Dedifferentiated amniotic fluid mesenchymal stem cell (primary cell): ENCODE measurements at regions not wholly inside any gene's neighbourhood (a gene's known extent, or its start where the extent isn't known, plus 50 kb on each side); places are given as distances from the start of the nearest gene placed in this dataset.

Experiments used
- DNase-seq: peaks from one replicate; pipeline ENCODE4 v3.0.0-alpha.2; 2016; ENCODE audit errors: extremely low spot score

GRCh38 chr3:104553121-104553520, 813.6 kb upstream of the ALCAM start:
- no peak for DNase-seq

GRCh38 chr3:104554425-104554824, 812.3 kb upstream of the ALCAM start:
- DNase-seq: no peak

- DNase-seq: no peak
Observed at GRCh38 chr3:104555728-104556127, 811.0 kb upstream of the ALCAM start.

GRCh38 chr3:104556372-104557078, 810.2 kb upstream of the ALCAM start:
- peak; percentile 46 for DNase-seq

- no peak for DNase-seq
Observed at GRCh38 chr3:104561324-104561723, 805.4 kb upstream of the ALCAM start.

- DNase-seq: no peak
Observed at GRCh38 chr3:104564045-104564643, 802.6 kb upstream of the ALCAM start.

GRCh38 chr3:104566054-104566453, 800.7 kb upstream of the ALCAM start:
- no peak for DNase-seq

- no peak for DNase-seq
Observed at GRCh38 chr3:104575634-104576033, 791.1 kb upstream of the ALCAM start.

GRCh38 chr3:104578558-104578957, 788.2 kb upstream of the ALCAM start:
- DNase-seq: no peak

GRCh38 chr3:104582092-104582491, 784.6 kb upstream of the ALCAM start:
- no peak for DNase-seq

- no peak for DNase-seq
Observed at GRCh38 chr3:104584682-104585081, 782.0 kb upstream of the ALCAM start.

- no peak for DNase-seq
Observed at GRCh38 chr3:104586344-104586743, 780.4 kb upstream of the ALCAM start.

- no peak for DNase-seq
Observed at GRCh38 chr3:104588442-104588841, 778.3 kb upstream of the ALCAM start.

- DNase-seq: no peak
Observed at GRCh38 chr3:104591776-104592175, 774.9 kb upstream of the ALCAM start.

- DNase-seq: no peak
Observed at GRCh38 chr3:104594491-104594890, 772.2 kb upstream of the ALCAM start.

GRCh38 chr3:104596054-104596453, 770.7 kb upstream of the ALCAM start:
- no peak for DNase-seq

GRCh38 chr3:104596551-104596950, 770.2 kb upstream of the ALCAM start:
- peak; percentile 30 for DNase-seq

- DNase-seq: no peak
Observed at GRCh38 chr3:104598848-104599511, 767.7 kb upstream of the ALCAM start.

- peak; percentile 46 for DNase-seq
Observed at GRCh38 chr3:104604326-104605010, 762.2 kb upstream of the ALCAM start.

GRCh38 chr3:104606812-104607211, 759.9 kb upstream of the ALCAM start:
- DNase-seq: no peak

- DNase-seq: no peak
Observed at GRCh38 chr3:104610730-104611652, 755.7 kb upstream of the ALCAM start.
